Testis (tissue), 2 donors: ENCODE measurements at regions not wholly inside any gene's neighbourhood (a gene's known extent, or its start where the extent isn't known, plus 50 kb on each side); places are given as distances from the start of the nearest gene placed in this dataset.
"Not testable (repeated sequence)": the region's sequence is repeated elsewhere in the genome, so short reads cannot be mapped to it uniquely, and the experiment has no call there.

Experiments
- DNase-seq: peaks from one replicate; pipeline ENCODE4 v3.0.0-alpha.2; 2019
- H3K27ac ChIP-seq, 2 donors: fragments of 200-600 bp; sonication (generic); one replicate each; pipeline ENCODE4 v1.5.1; 2019
- H3K27me3 ChIP-seq: fragments of 200-600 bp; sonication (generic); one replicate; pipeline ENCODE4 v1.5.1; 2019
- H3K36me3 ChIP-seq: fragments of 200-600 bp; sonication (generic); one replicate; pipeline ENCODE4 v1.5.1; 2017; ENCODE audit warnings: low read depth; ENCODE audit errors: missing control alignments
- H3K4me1 ChIP-seq: fragments of 200-600 bp; sonication (generic); one replicate; pipeline ENCODE4 v1.5.1; 2019
- H3K4me3 ChIP-seq, 2 donors: fragments of 200-600 bp; sonication (generic); one replicate each; pipeline ENCODE4 v1.5.1; 2017 to 2019
- H3K9me3 ChIP-seq: fragments of 200-600 bp; sonication (generic); one replicate; pipeline ENCODE4 v1.5.1; 2017
- POLR2A ChIP-seq: fragments of 450-650 bp; IDR thresholded peaks from one replicate; pipeline ENCODE4 v1.6.1; 2017; ENCODE audit warnings: antibody characterized with exemption, mild to moderate bottlenecking, moderate library complexity
- WGBS, 2 donors: methylation state at CpG; one replicate each; pipeline ENCODE4 v1.1.5; 2018; 5-methylcytosine and 5-hydroxymethylcytosine counted together
- intact Hi-C: fragments of 100-400 bp; cut with DNase I; formaldehyde crosslinking; loops from one replicate; pipeline ENCODE4 v1.15.1; 2023; ENCODE audit warnings: low total_unique reads
- TF ChIP-seq, protein P1 (sequence below), 3 experiments: fragments of 450-650 bp in 2 of 3; fragments of 200-600 bp in 1 of 3; sonication (generic) in 1 of 3; IDR thresholded peaks; one replicate each; pipeline ENCODE4 v1.5.1; 2016 to 2019; ENCODE audit warnings: antibody characterized with exemption in 3 of 3, mild to moderate bottlenecking in 2 of 3, moderate library complexity in 1 of 3

GRCh38 chr2:215540658-215541057 is 104.8 kb upstream of the FN1 start:
- H3K27ac ChIP-seq, result no peak overlapping the region
- no peaks in the 10 kb centered on the region for H3K4me1 ChIP-seq
- WGBS, 2 donors, result 59 to 63% methylated on average over 1 of the region's 1 CpG
- TF ChIP-seq, protein P1, sequence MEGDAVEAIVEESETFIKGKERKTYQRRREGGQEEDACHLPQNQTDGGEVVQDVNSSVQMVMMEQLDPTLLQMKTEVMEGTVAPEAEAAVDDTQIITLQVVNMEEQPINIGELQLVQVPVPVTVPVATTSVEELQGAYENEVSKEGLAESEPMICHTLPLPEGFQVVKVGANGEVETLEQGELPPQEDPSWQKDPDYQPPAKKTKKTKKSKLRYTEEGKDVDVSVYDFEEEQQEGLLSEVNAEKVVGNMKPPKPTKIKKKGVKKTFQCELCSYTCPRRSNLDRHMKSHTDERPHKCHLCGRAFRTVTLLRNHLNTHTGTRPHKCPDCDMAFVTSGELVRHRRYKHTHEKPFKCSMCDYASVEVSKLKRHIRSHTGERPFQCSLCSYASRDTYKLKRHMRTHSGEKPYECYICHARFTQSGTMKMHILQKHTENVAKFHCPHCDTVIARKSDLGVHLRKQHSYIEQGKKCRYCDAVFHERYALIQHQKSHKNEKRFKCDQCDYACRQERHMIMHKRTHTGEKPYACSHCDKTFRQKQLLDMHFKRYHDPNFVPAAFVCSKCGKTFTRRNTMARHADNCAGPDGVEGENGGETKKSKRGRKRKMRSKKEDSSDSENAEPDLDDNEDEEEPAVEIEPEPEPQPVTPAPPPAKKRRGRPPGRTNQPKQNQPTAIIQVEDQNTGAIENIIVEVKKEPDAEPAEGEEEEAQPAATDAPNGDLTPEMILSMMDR (IDR thresholded peaks at IDR 0.05), result no peak
- TF ChIP-seq POLR2A, result no peak
- H3K4me3 ChIP-seq, result no peak overlapping the region
- H3K36me3 ChIP-seq, result no peaks in the 10 kb centered on the region
- no peaks in the 10 kb centered on the region for H3K27me3 ChIP-seq
- intact Hi-C loops, result no loop called here
- no peak for DNase-seq
- no peaks in the 10 kb centered on the region for H3K9me3 ChIP-seq

DNA sequence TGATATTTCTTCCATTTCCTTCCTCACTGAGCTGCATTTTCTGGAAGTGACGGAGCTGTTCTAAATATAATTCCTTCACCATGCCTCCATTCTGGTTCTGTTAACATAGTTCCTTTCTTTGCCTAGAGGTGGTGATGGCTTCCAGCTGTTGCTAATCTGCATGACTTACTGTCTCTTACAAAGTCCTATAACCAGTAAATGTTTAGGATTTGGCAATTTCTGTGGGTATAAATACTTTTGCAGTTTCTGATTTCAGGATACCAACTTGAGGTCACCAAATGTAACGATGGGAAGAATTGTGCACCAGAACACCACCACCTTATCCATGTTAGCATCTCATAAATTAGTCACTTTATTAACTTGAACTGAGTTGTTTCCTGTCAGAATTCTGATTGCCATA is 101.7 kb upstream of the FN1 start:
- intact Hi-C loops, result no loop called here
- H3K4me3 ChIP-seq, result no peak overlapping the region
- no peak overlapping the region for H3K27ac ChIP-seq
- DNase-seq, result no peak
- H3K27me3 ChIP-seq, result no peaks in the 10 kb centered on the region
- no peaks in the 10 kb centered on the region for H3K4me1 ChIP-seq
- 75 to 81% methylated on average over 2 of the region's 2 CpGs for WGBS, 2 donors
- no peaks in the 10 kb centered on the region for H3K36me3 ChIP-seq
- TF ChIP-seq POLR2A, result no peak
- TF ChIP-seq, protein P1 (IDR thresholded peaks at IDR 0.05), result no peak
- no peaks in the 10 kb centered on the region for H3K9me3 ChIP-seq

DNA sequence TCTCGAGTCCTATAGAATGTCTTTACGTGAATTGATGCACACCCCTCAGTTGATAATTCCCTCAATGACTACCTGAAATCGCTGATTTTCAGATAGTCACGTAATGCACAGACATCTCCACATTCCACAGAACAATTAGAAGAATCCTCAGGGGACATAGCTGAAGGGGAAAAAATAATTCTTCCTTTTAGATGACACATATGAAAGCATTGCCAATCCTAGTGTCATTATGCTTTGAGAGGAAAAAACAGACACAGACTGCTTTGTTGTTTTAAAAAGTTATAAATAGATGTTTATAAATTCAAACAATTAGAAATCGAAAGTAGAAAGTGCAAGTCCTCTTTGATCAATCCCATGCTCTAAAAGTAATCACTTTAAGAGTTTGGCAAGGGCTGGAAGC is 100.6 kb upstream of the FN1 start:
- no peaks in the 10 kb centered on the region for H3K36me3 ChIP-seq
- WGBS, 2 donors, result 75 to 78% methylated on average over 5 of the region's 5 CpGs
- TF ChIP-seq, protein P1 (IDR thresholded peaks at IDR 0.05), result no peak
- no peak for TF ChIP-seq POLR2A
- H3K27ac ChIP-seq, result no peak overlapping the region
- H3K4me1 ChIP-seq, result no peaks in the 10 kb centered on the region
- no peak overlapping the region for H3K4me3 ChIP-seq
- DNase-seq, result no peak
- H3K9me3 ChIP-seq, result no peaks in the 10 kb centered on the region
- no peaks in the 10 kb centered on the region for H3K27me3 ChIP-seq
- intact Hi-C loops, result no loop called here

DNA sequence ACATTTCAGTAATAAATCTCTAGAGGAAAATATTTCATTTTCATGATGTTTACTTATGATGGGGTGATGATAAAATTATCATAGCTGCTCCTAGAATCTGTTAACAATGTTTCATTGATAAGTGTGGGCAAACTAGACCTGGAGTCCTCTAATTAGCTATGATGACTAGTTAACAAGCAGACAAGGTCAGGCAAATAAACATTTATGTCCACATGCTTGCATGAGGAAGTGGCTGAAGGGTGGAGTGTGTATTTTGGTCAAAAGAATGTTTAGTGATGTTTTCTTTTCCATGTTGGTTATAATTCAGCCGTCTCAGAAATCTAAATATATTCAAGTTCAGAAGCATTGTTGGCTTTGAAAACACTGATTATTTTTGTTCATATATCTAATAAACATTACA is 99.9 kb upstream of the FN1 start:
- Histone ChIP-seq H3K27ac (no peak overlapping the region), H3K36me3 (no peaks in the 10 kb centered on the region), H3K9me3 (no peaks in the 10 kb centered on the region), H3K27me3 (no peaks in the 10 kb centered on the region), H3K4me3 (no peak overlapping the region), H3K4me1 (peaks cover 3% of the 10 kb centered on the region)
- 37 to 57% methylated on average over 1 of the region's 1 CpG for WGBS, 2 donors
- intact Hi-C loops, result no loop called here
- DNase-seq, result no peak
- TF ChIP-seq, protein P1 (IDR thresholded peaks at IDR 0.05), result no peak
- TF ChIP-seq POLR2A, result no peak

- H3K36me3 ChIP-seq, result no peaks in the 10 kb centered on the region
- TF ChIP-seq, protein P1 (IDR thresholded peaks at IDR 0.05), result no peak
- TF ChIP-seq POLR2A, result no peak
- DNase-seq, result no peak
- peaks cover 3% of the 10 kb centered on the region for H3K4me1 ChIP-seq
- H3K4me3 ChIP-seq, result no peak overlapping the region
- no peaks in the 10 kb centered on the region for H3K27me3 ChIP-seq
- H3K27ac ChIP-seq, result no peak overlapping the region
- 91 to 95% methylated on average over 3 of the region's 3 CpGs for WGBS, 2 donors
- intact Hi-C loops, result no loop called here
- H3K9me3 ChIP-seq, result no peaks in the 10 kb centered on the region
These were observed 99.3 kb upstream of the FN1 start for GRCh38 chr2:215535125-215535668.

DNA sequence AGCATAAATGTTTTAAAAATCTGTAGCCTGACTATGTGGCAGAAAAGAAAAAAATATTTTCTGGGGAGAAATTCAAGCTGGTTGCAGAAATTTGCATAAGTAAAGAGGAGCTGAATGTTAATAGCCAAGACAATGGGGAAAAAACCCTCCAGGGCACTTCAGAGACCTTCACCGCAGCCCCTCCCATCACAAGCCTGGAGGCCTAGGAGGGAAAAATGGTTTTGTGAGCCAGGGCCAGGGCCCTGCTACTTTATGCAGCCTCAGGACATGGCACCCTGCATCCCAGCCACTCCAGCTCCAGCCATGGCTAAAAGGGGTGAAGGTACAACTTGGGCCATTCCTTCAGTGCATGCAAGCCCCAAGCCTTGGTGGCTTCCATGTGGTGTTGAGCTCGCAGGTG is 97.8 kb upstream of the FN1 start:
- DNase-seq, H3K27me3 ChIP-seq, H3K36me3 ChIP-seq, H3K4me1 ChIP-seq, H3K4me3 ChIP-seq, H3K27ac ChIP-seq, intact Hi-C loops, H3K9me3 ChIP-seq: not testable (repeated sequence)
- WGBS, 2 donors, result 94 to 96% methylated on average over 1 to 2 of the region's 2 CpGs
